AG10803 (cell line): ENCODE measurements at regions not wholly inside any gene's neighbourhood (a gene's known extent, or its start where the extent isn't known, plus 50 kb on each side); places are given as distances from the start of the nearest gene placed in this dataset.

Source experiments
- DNase-seq: peaks from one replicate; pipeline ENCODE4 v3.0.0; 2010; ENCODE audit warnings: low read depth
- H3K4me3 ChIP-seq: 2 replicates; pipeline ENCODE4 v1.5.1; 2011; ENCODE audit warnings: mild to moderate bottlenecking, low read length, control low read depth
- TF ChIP-seq, protein P1 (sequence below): conservative IDR thresholded peaks from 2 replicates; pipeline ENCODE4 v1.5.1; 2011; ENCODE audit warnings: mild to moderate bottlenecking, low read length, control low read depth, inconsistent platforms

DNA sequence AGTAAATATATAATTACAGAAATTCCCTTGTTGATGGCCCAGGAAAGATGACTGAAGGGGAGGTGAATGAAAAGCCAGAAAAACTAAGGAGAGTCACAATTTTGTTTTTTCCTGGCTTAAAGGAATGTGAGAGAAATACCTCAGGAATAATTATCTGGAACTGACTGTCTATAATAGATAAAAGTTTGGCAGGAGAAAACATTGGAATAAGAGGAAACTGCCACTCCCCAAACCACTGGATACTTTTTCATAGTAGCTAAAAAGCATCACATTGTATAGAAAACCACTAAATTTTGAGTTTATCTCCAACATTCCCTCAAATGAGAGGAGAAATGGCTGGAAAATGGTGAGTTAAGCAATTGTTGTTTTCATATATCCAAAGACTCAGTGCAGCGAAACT lies 326.0 kb downstream of the NPR3 start:
- no peak overlapping the region for H3K4me3 ChIP-seq
- TF ChIP-seq, protein P1, sequence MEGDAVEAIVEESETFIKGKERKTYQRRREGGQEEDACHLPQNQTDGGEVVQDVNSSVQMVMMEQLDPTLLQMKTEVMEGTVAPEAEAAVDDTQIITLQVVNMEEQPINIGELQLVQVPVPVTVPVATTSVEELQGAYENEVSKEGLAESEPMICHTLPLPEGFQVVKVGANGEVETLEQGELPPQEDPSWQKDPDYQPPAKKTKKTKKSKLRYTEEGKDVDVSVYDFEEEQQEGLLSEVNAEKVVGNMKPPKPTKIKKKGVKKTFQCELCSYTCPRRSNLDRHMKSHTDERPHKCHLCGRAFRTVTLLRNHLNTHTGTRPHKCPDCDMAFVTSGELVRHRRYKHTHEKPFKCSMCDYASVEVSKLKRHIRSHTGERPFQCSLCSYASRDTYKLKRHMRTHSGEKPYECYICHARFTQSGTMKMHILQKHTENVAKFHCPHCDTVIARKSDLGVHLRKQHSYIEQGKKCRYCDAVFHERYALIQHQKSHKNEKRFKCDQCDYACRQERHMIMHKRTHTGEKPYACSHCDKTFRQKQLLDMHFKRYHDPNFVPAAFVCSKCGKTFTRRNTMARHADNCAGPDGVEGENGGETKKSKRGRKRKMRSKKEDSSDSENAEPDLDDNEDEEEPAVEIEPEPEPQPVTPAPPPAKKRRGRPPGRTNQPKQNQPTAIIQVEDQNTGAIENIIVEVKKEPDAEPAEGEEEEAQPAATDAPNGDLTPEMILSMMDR = no peak
- no peak for DNase-seq

DNA sequence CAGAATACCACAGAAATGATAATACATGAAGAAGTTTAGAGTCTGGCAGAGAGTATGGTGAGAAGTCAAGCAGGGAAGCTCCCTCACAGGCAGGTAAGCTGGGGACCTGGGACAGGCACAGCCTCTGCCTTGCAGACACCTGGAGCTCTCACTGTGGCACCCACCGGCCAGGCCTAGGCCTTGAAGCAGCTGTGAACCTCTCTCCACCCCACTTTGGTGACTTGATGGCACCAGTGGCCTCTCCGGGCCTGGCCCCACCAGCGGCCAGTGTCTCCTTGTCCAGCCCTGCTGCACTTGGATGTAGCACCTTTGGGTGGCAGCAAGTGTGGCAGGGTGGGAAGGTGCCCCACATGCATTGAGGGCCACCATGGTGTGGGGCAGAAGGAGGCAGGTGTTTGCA lies 330.5 kb downstream of the NPR3 start:
- TF ChIP-seq, protein P1 = no peak
- no peak for DNase-seq
- H3K4me3 ChIP-seq = no peak overlapping the region

GRCh38 chr5:33043343-33043997 lies 332.3 kb downstream of the NPR3 start:
- no peak for DNase-seq
- no peak overlapping the region for H3K4me3 ChIP-seq
- TF ChIP-seq, protein P1 = no peak

DNA sequence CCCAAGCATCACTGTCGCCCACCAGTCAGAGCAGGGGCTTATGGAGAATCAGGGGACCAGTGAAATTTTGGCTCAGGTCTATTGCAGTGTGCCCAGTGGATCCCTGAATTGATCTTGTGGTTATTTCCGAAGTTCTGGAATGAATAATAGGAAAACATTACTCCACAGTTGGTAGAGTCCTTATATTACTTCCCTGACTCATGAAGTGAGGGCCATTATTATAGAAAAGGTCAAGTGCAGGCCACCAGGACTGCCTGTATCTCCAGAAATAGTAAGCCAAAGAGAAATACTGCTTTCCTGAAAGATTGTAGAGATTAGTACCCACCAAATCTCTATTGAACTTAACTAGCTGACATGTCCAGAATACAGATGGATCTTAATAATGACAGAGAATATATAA lies 335.0 kb downstream of the NPR3 start:
- DNase-seq = peak; percentile 20
- TF ChIP-seq, protein P1 = no peak
- no peak overlapping the region for H3K4me3 ChIP-seq

- no peak overlapping the region for H3K4me3 ChIP-seq
- no peak for DNase-seq
- TF ChIP-seq, protein P1 = no peak
Measured at GRCh38 chr5:33048315-33048714, 337.2 kb downstream of the NPR3 start.

DNA sequence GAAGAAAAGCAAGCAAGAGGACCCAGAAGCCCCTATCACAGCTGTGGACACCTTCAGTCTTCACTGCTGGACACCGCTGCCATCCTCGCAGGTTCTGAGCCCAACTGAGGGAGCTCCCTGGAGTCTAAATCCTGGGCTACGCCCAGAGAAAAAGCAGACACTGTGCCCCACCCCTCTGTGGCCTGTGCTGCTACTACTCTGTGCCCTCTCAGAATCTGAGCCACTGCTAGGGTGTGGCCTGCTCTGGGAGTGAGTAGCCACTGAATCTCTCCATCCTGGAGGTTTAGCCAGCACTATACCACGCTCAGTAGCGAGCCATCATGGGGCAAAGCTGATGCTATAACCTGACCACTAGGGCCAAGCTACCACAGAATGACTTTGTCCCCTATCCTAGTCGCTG lies 338.2 kb downstream of the NPR3 start:
- DNase-seq = no peak
- no peak overlapping the region for H3K4me3 ChIP-seq
- TF ChIP-seq, protein P1 = no peak

DNA sequence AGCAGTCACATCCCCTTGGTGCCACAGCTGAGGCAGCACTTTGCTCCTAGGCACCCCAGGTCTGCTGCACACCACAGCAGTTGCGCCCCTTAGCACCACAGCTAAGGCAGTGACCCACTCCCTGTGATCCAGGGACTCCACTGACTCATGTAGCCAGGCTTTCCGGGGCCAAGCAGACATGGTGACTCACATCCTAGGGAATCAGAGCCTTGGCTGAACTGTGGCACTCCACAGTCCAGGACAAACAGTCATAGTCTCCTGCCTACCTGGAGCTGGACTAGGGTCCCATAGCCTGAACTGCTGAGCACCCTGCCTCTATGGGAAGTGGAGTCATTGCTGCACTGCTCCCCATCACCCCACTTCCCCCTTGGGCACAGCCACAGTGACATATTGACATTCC lies 338.7 kb downstream of the NPR3 start:
- TF ChIP-seq, protein P1 = no peak
- no peak overlapping the region for H3K4me3 ChIP-seq
- peak; percentile 87 for DNase-seq
